ENCODE measurements at regions not wholly inside any gene's neighbourhood (a gene's known extent, or its start where the extent isn't known, plus 50 kb on each side); places are given as distances from the start of the nearest gene placed in this dataset.

DNA sequence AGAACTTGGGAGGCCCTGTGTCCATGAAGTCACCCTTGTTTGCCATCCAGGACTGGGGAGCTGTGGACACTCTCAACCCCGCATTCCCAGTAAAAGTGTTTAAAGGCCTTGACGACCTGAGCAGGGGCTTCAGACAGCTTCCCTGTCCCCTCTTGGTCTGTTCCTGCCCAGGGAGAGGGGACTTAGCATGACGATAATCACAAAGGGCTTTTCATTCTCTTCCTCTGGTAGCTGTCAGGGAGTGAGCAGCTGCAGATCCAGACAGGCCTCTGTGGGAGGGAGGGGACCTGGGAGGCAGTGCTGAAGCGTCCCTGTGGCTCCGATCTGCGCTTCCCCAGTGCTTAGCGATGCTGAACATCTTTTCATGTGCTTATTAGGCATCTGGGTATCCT is 77.8 kb upstream of the HS6ST1 start:
- TF ChIP-seq CTCF (conservative IDR thresholded peaks at IDR 0.05) (no peak), EZH2 (IDR thresholded peaks at IDR 0.05; ENCODE audit: low read depth) (no peak)
